Neural progenitor cell (in vitro differentiated cells): ENCODE measurements at regions not wholly inside any gene's neighbourhood (a gene's known extent, or its start where the extent isn't known, plus 50 kb on each side); places are given as distances from the start of the nearest gene placed in this dataset.
"Not testable (repeated sequence)": the region's sequence is repeated elsewhere in the genome, so short reads cannot be mapped to it uniquely, and the experiment has no call there.

ENCODE experiments used
- DNase-seq: peaks from one replicate; pipeline ENCODE4 v3.0.0-alpha.2; 2016; ENCODE audit warnings: low spot score
- H2AFZ ChIP-seq: fragments of 200-600 bp; sonication (generic); replicated peaks from 2 replicates; pipeline ENCODE4 v1.6.1; 2016; ENCODE audit warnings: antibody characterized with exemption
- H3F3A ChIP-seq: fragments of 200-600 bp; sonication (generic); 2 replicates; pipeline ENCODE4 v1.6.1; 2016; ENCODE audit warnings: antibody characterized with exemption, low read depth
- H3K27ac ChIP-seq: fragments of 200-600 bp; sonication (generic); 2 replicates; pipeline ENCODE4 v1.5.1; 2016; ENCODE audit warnings: mild to moderate bottlenecking
- H3K27me3 ChIP-seq: fragments of 200-600 bp; sonication (generic); 2 replicates; pipeline ENCODE4 v1.6.1; 2016; ENCODE audit warnings: mild to moderate bottlenecking, moderate library complexity
- H3K36me3 ChIP-seq: fragments of 200-600 bp; sonication (generic); 2 replicates; pipeline ENCODE4 v1.5.1; 2016
- H3K4me1 ChIP-seq: fragments of 200-600 bp; sonication (generic); 2 replicates; pipeline ENCODE4 v1.6.1; 2016; ENCODE audit warnings: mixed run types
- H3K4me2 ChIP-seq: fragments of 200-600 bp; sonication (generic); 2 replicates; pipeline ENCODE4 v1.6.1; 2016
- H3K4me3 ChIP-seq: fragments of 200-600 bp; sonication (generic); 2 replicates; pipeline ENCODE4 v1.5.1; 2016
- H3K79me2 ChIP-seq: fragments of 200-600 bp; sonication (generic); 2 replicates; pipeline ENCODE4 v1.6.1; 2016; ENCODE audit warnings: low read depth
- H3K9ac ChIP-seq: fragments of 200-600 bp; sonication (generic); 2 replicates; pipeline ENCODE4 v1.6.1; 2016
- H3K9me3 ChIP-seq: fragments of 200-600 bp; sonication (generic); 2 replicates; pipeline ENCODE4 v1.5.1; 2016; ENCODE audit warnings: low read depth
- H4K20me1 ChIP-seq: fragments of 200-600 bp; sonication (generic); 2 replicates; pipeline ENCODE4 v1.6.1; 2016; ENCODE audit warnings: low read depth
- H3K27ac Mint-ChIP-seq: 3 replicates; pipeline ENCODE4 v1.8.0; 2021; ENCODE audit warnings: mixed read lengths
- H3K27me3 Mint-ChIP-seq: 2 replicates; pipeline ENCODE4 v1.8.0; 2022; ENCODE audit warnings: low read depth, mild to moderate bottlenecking, inconsistent platforms, moderate library complexity, mixed read lengths; ENCODE audit not compliant: insufficient read depth
- H3K36me3 Mint-ChIP-seq: 3 replicates; pipeline ENCODE4 v1.8.0; 2021; ENCODE audit warnings: mixed read lengths
- H3K4me1 Mint-ChIP-seq: 3 replicates; pipeline ENCODE4 v1.8.0; 2021; ENCODE audit warnings: mixed read lengths
- H3K4me3 Mint-ChIP-seq: 3 replicates; pipeline ENCODE4 v1.8.0; 2021; ENCODE audit warnings: mild to moderate bottlenecking, moderate library complexity, mixed read lengths
- H3K9me3 Mint-ChIP-seq: 3 replicates; pipeline ENCODE4 v1.8.0; 2020; ENCODE audit warnings: mixed read lengths
- CTCF ChIP-seq: fragments of 200-600 bp; sonication (generic); IDR thresholded peaks from 2 replicates; pipeline ENCODE4 v1.5.1; 2017; ENCODE audit warnings: antibody characterized with exemption, mild to moderate bottlenecking
- EZH2 ChIP-seq: fragments of 200-600 bp; sonication (generic); IDR thresholded peaks from 2 replicates; pipeline ENCODE4 v1.6.1; 2017; ENCODE audit warnings: antibody characterized with exemption, mild to moderate bottlenecking, moderate library complexity
- EZH2phosphoT487 ChIP-seq: fragments of 200-600 bp; sonication (generic); IDR thresholded peaks from 2 replicates; pipeline ENCODE4 v1.6.1; 2017; ENCODE audit warnings: antibody characterized with exemption

DNA sequence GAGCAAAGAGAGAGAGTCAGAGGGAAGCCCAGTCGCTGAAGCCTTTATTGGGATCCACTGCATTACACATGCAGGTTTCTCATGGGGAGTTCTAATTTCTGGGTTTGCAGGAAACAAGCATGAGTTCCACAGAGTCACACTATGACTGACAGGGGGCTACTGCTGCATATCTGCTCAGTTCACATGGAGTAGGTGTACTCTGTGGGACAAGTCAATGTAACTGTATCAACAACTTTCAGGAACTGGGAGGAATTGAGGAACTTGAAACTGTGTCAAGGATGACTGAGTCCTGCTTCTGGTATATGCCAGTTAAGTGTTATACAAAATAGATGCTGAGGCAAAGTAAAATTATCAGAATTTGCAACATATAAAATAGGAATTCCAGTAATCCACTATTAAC lies 110.8 kb downstream of the NPAP1 start:
- Mint-ChIP-seq H3K9me3 (peaks cover 14% of the 10 kb centered on the region), H3K4me3 (no peak overlapping the region), H3K27me3 (no peaks in the 10 kb centered on the region), H3K36me3 (no peaks in the 10 kb centered on the region), H3K27ac (no peak overlapping the region), H3K4me1 (no peaks in the 10 kb centered on the region)
- Histone ChIP-seq H2AFZ (no peak overlapping the region), H3K4me1 (no peaks in the 10 kb centered on the region), H4K20me1 (no peaks in the 10 kb centered on the region), H3K9ac (no peak overlapping the region), H3F3A (no peaks in the 10 kb centered on the region), H3K9me3 (peaks cover 9% of the 10 kb centered on the region), H3K4me2 (no peak overlapping the region), H3K79me2 (no peaks in the 10 kb centered on the region), H3K4me3 (no peak overlapping the region), H3K27ac (no peak overlapping the region), H3K27me3 (no peaks in the 10 kb centered on the region), H3K36me3 (no peaks in the 10 kb centered on the region)
- no peak for DNase-seq
- no peak for TF ChIP-seq EZH2phosphoT487
- no peak for TF ChIP-seq CTCF
- TF ChIP-seq EZH2, result no peak

DNA sequence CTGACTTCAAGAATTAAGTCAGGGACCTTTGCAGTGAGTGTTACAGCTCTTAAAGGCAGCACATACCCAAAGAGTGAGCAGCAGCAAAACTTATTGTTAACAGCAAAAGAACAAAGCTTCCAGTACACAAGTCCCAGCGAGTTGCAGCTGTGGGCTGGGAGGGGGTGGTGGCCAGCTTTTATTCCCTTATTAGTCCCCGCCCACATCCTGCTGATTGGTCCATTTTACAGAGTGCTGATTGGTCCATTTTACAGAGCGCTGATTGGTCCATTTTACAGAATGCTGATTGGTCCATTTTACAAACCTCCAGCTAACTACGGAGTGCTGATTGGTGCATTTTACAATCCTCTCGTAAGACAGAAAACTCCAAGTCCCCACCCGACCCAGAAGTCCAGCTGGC lies 127.0 kb downstream of the NPAP1 start:
- not testable (repeated sequence) for H3K4me1 Mint-ChIP-seq, H3K27ac Mint-ChIP-seq, H3K4me3 ChIP-seq, H3K9ac ChIP-seq, H3K27me3 ChIP-seq, H2AFZ ChIP-seq, H4K20me1 ChIP-seq, H3K9me3 ChIP-seq, DNase-seq, H3K4me2 ChIP-seq, H3K36me3 ChIP-seq, H3K79me2 ChIP-seq, H3K27me3 Mint-ChIP-seq, H3K36me3 Mint-ChIP-seq, H3F3A ChIP-seq, H3K9me3 Mint-ChIP-seq, H3K4me1 ChIP-seq, H3K27ac ChIP-seq, H3K4me3 Mint-ChIP-seq

DNA sequence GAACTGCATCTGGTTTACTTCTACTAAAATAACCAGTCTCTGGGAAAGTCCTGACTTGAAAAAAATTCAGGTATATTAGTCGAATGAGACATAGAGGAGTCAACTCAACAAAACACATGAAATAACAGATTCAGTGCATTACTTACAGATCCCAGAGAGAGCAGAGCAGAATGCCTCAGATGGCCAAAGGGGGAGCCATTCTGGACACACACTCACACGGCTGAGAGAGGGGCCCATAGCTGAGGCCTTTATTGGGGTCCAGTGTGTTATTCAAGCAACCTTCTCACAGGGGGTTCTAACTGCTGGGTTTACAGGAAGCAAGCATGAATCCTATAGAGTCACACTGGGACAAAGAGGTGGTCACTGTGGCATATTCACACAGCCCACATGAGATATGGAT lies 135.1 kb upstream of the SNRPN start:
- Histone ChIP-seq H3K27me3 (no peaks in the 10 kb centered on the region), H3F3A (no peaks in the 10 kb centered on the region), H4K20me1 (no peaks in the 10 kb centered on the region), H3K9me3 (no peaks in the 10 kb centered on the region), H3K27ac (no peak overlapping the region), H2AFZ (no peak overlapping the region), H3K4me3 (no peak overlapping the region), H3K4me2 (no peak overlapping the region), H3K79me2 (no peaks in the 10 kb centered on the region), H3K36me3 (no peaks in the 10 kb centered on the region), H3K9ac (no peak overlapping the region), H3K4me1 (peaks cover 4% of the 10 kb centered on the region)
- H3K27me3 Mint-ChIP-seq, result no peaks in the 10 kb centered on the region
- peaks cover 7% of the 10 kb centered on the region for H3K4me1 Mint-ChIP-seq
- H3K4me3 Mint-ChIP-seq, result no peak overlapping the region
- H3K27ac Mint-ChIP-seq, result no peak overlapping the region
- H3K36me3 Mint-ChIP-seq, result no peaks in the 10 kb centered on the region
- TF ChIP-seq EZH2, result no peak
- TF ChIP-seq EZH2phosphoT487, result no peak
- no peak for TF ChIP-seq CTCF
- no peak for DNase-seq
- H3K9me3 Mint-ChIP-seq, result peaks cover 14% of the 10 kb centered on the region

- peak overlapping the region; percentile 47 for H3K4me3 ChIP-seq
- Mint-ChIP-seq H3K9me3 (peaks cover 11% of the 10 kb centered on the region), H3K27ac (no peak overlapping the region), H3K27me3 (no peaks in the 10 kb centered on the region), H3K36me3 (no peaks in the 10 kb centered on the region), H3K4me3 (peak overlapping the region; percentile 71), H3K4me1 (peaks cover 7% of the 10 kb centered on the region)
- peak overlapping the region; percentile 74 for H3K4me2 ChIP-seq
- H3K9ac ChIP-seq, result no peak overlapping the region
- peak overlapping the region; percentile 53 for H2AFZ ChIP-seq
- H3K27ac ChIP-seq, result no peak overlapping the region
- H3K9me3 ChIP-seq, result no peaks in the 10 kb centered on the region
- TF ChIP-seq EZH2phosphoT487 (no peak), EZH2 (no peak), CTCF (no peak)
- no peaks in the 10 kb centered on the region for H4K20me1 ChIP-seq
- H3K4me1 ChIP-seq, result peaks cover 4% of the 10 kb centered on the region
- no peaks in the 10 kb centered on the region for H3K27me3 ChIP-seq
- no peaks in the 10 kb centered on the region for H3F3A ChIP-seq
- H3K36me3 ChIP-seq, result no peaks in the 10 kb centered on the region
- H3K79me2 ChIP-seq, result no peaks in the 10 kb centered on the region
- peak; percentile 95 for DNase-seq
These were observed 131.3 kb upstream of the SNRPN start for GRCh38 chr15:24823473-24823872.
